Keratinocyte (primary cell): ENCODE measurements at regions not wholly inside any gene's neighbourhood (a gene's known extent, or its start where the extent isn't known, plus 50 kb on each side); places are given as distances from the start of the nearest gene placed in this dataset.
"Not testable (repeated sequence)": the region's sequence is repeated elsewhere in the genome, so short reads cannot be mapped to it uniquely, and the experiment has no call there.

Experiments used
- DNase-seq: peaks from one replicate; pipeline ENCODE4 v3.0.0-alpha.2; 2011; ENCODE audit warnings: low read depth, missing footprints, low spot score
- FAIRE-seq: peaks from 2 replicates; lab custom pipeline; 2011; peaks lifted over from hg19 to GRCh38; lab: Jason Lieb, UNC
- H2AFZ ChIP-seq: 2 replicates; pipeline ENCODE4 v1.6.0; 2012; ENCODE audit warnings: low read length, control low read depth, inconsistent platforms; ENCODE audit not compliant: control insufficient read depth
- H3K27ac ChIP-seq: 2 replicates; pipeline ENCODE4 v1.5.1; 2011; ENCODE audit warnings: low read length; ENCODE audit not compliant: control insufficient read depth, insufficient read depth
- H3K27me3 ChIP-seq: 3 replicates; pipeline ENCODE4 v1.6.0; 2011; ENCODE audit warnings: low read length; ENCODE audit not compliant: control insufficient read depth, insufficient read depth; ENCODE audit errors: extremely low read depth
- H3K36me3 ChIP-seq, 2 experiments: 2 replicates in 1 of 2; 3 replicates in 1 of 2; pipeline ENCODE4 v1.5.1; 2011; ENCODE audit warnings: low read length in 2 of 2, mild to moderate bottlenecking in 1 of 2; ENCODE audit not compliant: control insufficient read depth in 2 of 2, insufficient read depth in 2 of 2; ENCODE audit errors: extremely low read depth in 1 of 2
- H3K4me1 ChIP-seq: 3 replicates; pipeline ENCODE4 v1.5.1; 2011; ENCODE audit warnings: low read length; ENCODE audit not compliant: control insufficient read depth, insufficient read depth; ENCODE audit errors: extremely low read depth
- H3K4me2 ChIP-seq: 3 replicates; pipeline ENCODE4 v1.6.0; 2011; ENCODE audit warnings: low read depth, low read length; ENCODE audit not compliant: control insufficient read depth, insufficient read depth; ENCODE audit errors: extremely low read depth
- H3K4me3 ChIP-seq, 3 experiments: fragments of 200-600 bp in 1 of 3; sonication (generic) in 1 of 3; 2 replicates in 2 of 3; 3 replicates in 1 of 3; pipeline ENCODE4 v1.5.1; 2011 to 2016; ENCODE audit warnings: low read length in 3 of 3, mild to moderate bottlenecking in 3 of 3, control low read depth in 2 of 3, inconsistent platforms in 1 of 3, low read depth in 1 of 3, mixed read lengths in 1 of 3, mixed run types in 1 of 3, moderate library complexity in 1 of 3; ENCODE audit not compliant: control insufficient read depth in 2 of 3, insufficient read depth in 2 of 3; ENCODE audit errors: extremely low read depth in 1 of 3
- H3K79me2 ChIP-seq: 2 replicates; pipeline ENCODE4 v1.6.0; 2012; ENCODE audit warnings: low read length; ENCODE audit not compliant: control insufficient read depth, insufficient read depth
- H3K9ac ChIP-seq: 3 replicates; pipeline ENCODE4 v1.6.0; 2011; ENCODE audit warnings: low read length; ENCODE audit not compliant: control insufficient read depth, insufficient read depth; ENCODE audit errors: extremely low read depth
- H3K9me1 ChIP-seq: 3 replicates; pipeline ENCODE4 v1.6.0; 2011; ENCODE audit warnings: low read length; ENCODE audit not compliant: control insufficient read depth, insufficient read depth; ENCODE audit errors: extremely low read depth
- H3K9me3 ChIP-seq: 2 replicates; pipeline ENCODE4 v1.5.1; 2012; ENCODE audit warnings: low read depth, low read length; ENCODE audit not compliant: control insufficient read depth
- H4K20me1 ChIP-seq: 3 replicates; pipeline ENCODE4 v1.6.0; 2011; ENCODE audit warnings: low read length; ENCODE audit not compliant: control insufficient read depth, insufficient read depth; ENCODE audit errors: extremely low read depth
- EZH2 ChIP-seq: IDR thresholded peaks from one replicate; pipeline ENCODE4 v1.6.1; 2012; ENCODE audit warnings: inconsistent platforms, mild to moderate bottlenecking, low read length, moderate library complexity
- dilution Hi-C: fragments of 300-500 bp; cut with MboI; formaldehyde crosslinking; loops from one replicate; pipeline ENCODE4 v1.7.0; 2020; ENCODE audit warnings: low sequenced_read_pairs; ENCODE audit not compliant: extremely low pct_ligation_motif_present
- TF ChIP-seq, protein P1 (sequence below), 3 experiments: IDR thresholded peaks in 1 of 3; conservative IDR thresholded peaks in 1 of 3; optimal IDR thresholded peaks in 1 of 3; 2 replicates in 2 of 3; 3 replicates in 1 of 3; pipeline versions ENCODE3 to v1.5.1; 2011; ENCODE audit warnings: low read length in 3 of 3, mild to moderate bottlenecking in 3 of 3, moderate library complexity in 2 of 3, control low read depth in 1 of 3, inconsistent platforms in 1 of 3; ENCODE audit not compliant: insufficient read depth in 2 of 3; ENCODE audit errors: extremely low read depth in 1 of 3

DNA sequence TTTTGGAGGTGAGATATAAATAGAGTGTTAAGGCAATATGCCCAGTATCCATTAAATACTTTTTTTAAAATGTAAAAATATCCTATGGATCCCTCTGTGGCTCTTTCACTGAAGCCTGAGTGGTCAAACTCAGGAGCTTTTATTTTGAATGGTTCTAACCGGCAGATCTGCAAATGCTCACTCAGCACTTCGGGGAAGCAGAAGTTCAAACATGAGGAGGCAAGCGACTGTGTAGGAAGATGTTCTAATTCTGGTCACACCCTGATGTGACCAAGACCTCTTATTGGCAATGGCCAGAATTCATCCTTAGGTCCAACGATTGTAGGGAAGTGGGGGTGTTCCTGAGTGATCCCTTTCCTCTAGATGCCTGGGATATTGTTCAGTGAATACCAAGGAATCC lies 168.8 kb downstream of the CDCA7 start:
- no peak for FAIRE-seq
- H2AFZ ChIP-seq, result no peak overlapping the region
- H3K27ac ChIP-seq, result no peak overlapping the region
- no peaks in the 10 kb centered on the region for H3K9me1 ChIP-seq
- H3K36me3 ChIP-seq, result no peaks in the 10 kb centered on the region
- peaks cover 4% of the 10 kb centered on the region for H3K4me1 ChIP-seq
- H3K27me3 ChIP-seq, result no peaks in the 10 kb centered on the region
- H4K20me1 ChIP-seq, result no peaks in the 10 kb centered on the region
- H3K9me3 ChIP-seq, result no peaks in the 10 kb centered on the region
- H3K4me2 ChIP-seq, result no peak overlapping the region
- no peak for DNase-seq
- dilution Hi-C loops, result no loop called here
- H3K9ac ChIP-seq, result no peak overlapping the region
- no peak overlapping the region for H3K4me3 ChIP-seq
- H3K79me2 ChIP-seq, result no peaks in the 10 kb centered on the region
- no peak for TF ChIP-seq EZH2
- TF ChIP-seq, protein P1, sequence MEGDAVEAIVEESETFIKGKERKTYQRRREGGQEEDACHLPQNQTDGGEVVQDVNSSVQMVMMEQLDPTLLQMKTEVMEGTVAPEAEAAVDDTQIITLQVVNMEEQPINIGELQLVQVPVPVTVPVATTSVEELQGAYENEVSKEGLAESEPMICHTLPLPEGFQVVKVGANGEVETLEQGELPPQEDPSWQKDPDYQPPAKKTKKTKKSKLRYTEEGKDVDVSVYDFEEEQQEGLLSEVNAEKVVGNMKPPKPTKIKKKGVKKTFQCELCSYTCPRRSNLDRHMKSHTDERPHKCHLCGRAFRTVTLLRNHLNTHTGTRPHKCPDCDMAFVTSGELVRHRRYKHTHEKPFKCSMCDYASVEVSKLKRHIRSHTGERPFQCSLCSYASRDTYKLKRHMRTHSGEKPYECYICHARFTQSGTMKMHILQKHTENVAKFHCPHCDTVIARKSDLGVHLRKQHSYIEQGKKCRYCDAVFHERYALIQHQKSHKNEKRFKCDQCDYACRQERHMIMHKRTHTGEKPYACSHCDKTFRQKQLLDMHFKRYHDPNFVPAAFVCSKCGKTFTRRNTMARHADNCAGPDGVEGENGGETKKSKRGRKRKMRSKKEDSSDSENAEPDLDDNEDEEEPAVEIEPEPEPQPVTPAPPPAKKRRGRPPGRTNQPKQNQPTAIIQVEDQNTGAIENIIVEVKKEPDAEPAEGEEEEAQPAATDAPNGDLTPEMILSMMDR (optimal IDR thresholded peaks at IDR 0.05 in 1 of 3, IDR thresholded peaks at IDR 0.05 in 1 of 3, conservative IDR thresholded peaks at IDR 0.05 in 1 of 3; ENCODE audit: extremely low read depth in 1 of 3, insufficient read depth in 2 of 3, low read length in 3 of 3), result no peak

DNA sequence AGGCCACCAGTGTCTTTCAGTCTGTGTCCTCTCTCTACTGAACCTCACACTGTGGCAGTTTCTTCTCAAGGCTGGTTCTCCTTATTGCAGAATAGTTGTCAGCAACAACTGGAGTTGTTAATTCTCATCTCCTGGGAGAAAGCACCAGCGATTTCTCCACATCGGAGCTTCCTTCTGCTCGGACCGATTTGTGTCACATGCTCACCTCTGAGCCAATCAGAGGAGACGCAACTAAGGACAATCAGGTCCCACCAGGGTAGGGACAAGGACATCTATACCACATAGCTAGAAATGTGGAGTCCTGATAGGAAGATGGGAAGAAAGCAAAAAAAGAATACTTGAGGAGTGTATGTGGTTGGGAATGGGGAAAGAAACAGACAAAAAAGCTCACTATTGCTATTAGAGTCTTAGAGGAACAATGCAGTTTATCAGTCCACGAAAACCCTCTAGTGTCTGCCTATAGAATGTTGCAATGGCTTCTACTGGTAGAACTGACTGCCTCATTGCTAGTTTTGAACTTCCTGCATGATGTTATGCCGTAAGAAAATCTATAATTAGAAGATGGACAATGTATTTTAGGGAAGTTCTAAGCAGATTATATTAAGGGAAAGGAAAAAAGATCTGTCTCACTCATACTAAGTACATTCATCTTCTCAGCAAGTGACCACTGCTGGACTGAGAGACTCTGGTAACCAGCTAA lies 169.7 kb downstream of the CDCA7 start:
- TF ChIP-seq EZH2, result no peak
- TF ChIP-seq, protein P1 (optimal IDR thresholded peaks at IDR 0.05 in 1 of 3, IDR thresholded peaks at IDR 0.05 in 1 of 3, conservative IDR thresholded peaks at IDR 0.05 in 1 of 3; ENCODE audit: extremely low read depth in 1 of 3, insufficient read depth in 2 of 3, low read length in 3 of 3), result no peak
- Histone ChIP-seq H3K79me2 (no peaks in the 10 kb centered on the region), H3K9me3 (no peaks in the 10 kb centered on the region), H4K20me1 (no peaks in the 10 kb centered on the region), H3K4me2 (no peak overlapping the region), H3K27me3 (no peaks in the 10 kb centered on the region), H3K4me1 (peaks cover 4% of the 10 kb centered on the region), H2AFZ (no peak overlapping the region), H3K9me1 (no peaks in the 10 kb centered on the region), H3K27ac (no peak overlapping the region), H3K4me3 (no peak overlapping the region), H3K9ac (no peak overlapping the region), H3K36me3 (no peaks in the 10 kb centered on the region)
- no peak for FAIRE-seq
- dilution Hi-C loops, result no loop called here
- no peak for DNase-seq

DNA sequence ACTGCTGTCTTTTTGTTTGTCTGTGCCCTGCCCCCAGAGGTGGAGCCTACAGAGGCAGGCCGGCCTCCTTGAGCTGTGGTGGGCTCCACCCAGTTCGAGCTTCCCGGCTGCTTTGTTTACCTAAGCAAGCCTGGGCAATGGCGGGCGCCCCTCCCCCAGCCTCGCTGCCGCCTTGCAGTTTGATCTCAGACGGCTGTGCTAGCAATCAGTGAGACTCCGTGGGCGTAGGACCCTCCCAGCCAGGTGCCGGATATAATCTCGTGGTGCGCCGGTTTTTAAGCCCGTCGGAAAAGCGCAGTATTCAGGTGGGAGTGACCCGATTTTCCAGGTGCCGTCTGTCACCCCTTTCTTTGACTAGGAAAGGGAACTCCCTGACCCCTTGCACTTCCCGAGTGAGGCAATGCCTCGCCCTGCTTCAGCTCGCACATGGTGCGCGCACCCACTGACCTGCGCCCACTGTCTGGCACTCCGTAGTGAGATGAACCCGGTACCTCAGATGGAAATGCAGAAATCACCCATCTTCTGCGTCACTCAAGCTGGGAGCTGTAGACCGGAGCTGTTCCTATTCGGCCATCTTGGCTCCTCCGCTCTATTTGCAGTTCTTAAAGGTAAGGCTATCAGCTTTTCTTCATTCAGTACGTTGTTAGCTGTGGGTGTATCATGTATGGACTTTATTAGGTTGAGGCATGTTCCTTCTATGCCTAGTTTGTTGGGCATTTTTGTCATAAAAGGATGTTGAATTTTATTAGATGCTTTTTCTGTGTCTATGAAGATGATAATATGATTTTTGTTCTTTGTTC lies 178.3 kb downstream of the CDCA7 start:
- H3K36me3 ChIP-seq, H3K79me2 ChIP-seq, H3K9me1 ChIP-seq, H3K27me3 ChIP-seq, FAIRE-seq, H3K9me3 ChIP-seq, H4K20me1 ChIP-seq, H3K4me1 ChIP-seq, dilution Hi-C loops, DNase-seq: not testable (repeated sequence)
- Histone ChIP-seq H2AFZ (peak overlapping the region; percentile 54), H3K4me2 (peak overlapping the region; percentile 55), H3K27ac (peak overlapping the region; percentile 51), H3K4me3 (peak overlapping the region; percentile 31 to 48 (median 45)), H3K9ac (peak overlapping the region; percentile 52)
